NCI-H69 (cell line): ENCODE measurements at regions not wholly inside any gene's neighbourhood (a gene's known extent, or its start where the extent isn't known, plus 50 kb on each side); places are given as distances from the start of the nearest gene placed in this dataset.
"Not testable (repeated sequence)": the region's sequence is repeated elsewhere in the genome, so short reads cannot be mapped to it uniquely, and the experiment has no call there.

Source experiments
- DNase-seq: peaks from one replicate; lab custom pipeline; 2025; lab: John Stamatoyannopoulos, UW

DNA sequence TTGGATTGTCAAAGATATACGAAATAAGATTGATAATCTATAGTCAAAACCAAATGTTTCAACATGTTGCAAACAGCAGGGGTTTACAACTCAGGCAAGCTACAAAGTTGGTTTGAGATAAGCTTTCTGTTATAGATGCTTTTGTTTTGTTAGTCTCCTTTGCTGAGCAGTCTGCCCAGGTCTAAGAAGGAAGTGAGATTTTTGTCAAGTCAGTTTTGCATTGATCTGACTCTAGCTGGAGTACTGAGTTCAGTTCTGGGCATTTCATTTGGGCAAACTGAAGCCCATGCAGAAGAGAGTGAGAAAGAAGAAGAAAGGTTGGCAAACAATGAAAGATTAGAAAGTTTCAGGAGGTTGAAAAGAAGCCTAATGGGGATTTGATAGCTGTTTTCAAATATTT, 983.0 kb upstream of the SLC39A10 start:
- no peak for DNase-seq

DNA sequence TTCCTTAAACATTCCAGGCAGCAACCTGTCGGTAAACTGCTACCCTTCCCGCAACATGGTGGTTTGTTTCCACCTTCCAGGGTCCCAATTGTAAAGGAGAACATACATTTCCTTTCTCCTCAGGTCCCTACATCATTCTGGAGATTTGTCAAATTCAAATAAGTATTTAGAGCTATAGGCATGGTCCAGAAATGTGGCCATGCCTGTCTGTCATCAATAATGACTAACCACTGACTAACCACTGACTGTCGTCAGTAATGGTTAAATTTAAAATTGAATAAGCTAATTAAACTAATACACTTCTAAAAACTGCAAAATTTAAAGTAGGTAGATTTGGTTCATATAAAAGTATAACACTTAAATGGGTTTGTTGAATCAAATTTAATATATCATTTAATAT, 984.0 kb upstream of the SLC39A10 start:
- DNase-seq, result no peak

DNA sequence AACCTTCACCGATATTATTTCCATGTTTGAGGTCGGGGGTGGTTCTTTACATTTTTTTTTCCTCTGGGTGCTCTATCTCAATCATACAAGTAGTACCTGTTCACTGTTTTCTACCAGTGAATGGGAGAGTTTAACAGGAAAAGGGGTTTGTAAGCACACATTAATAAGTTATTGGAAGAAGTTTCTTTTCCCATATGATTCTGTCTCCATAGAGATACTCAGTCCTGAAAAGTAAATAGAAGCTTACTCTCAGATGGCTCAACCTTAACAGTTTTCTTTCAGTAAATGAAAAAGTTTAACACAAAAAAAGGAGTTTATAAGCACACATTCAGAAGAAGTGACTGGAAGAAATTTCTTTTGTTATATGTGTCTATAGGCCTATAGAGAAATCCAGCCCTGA, 995.6 kb upstream of the SLC39A10 start:
- no peak for DNase-seq

DNA sequence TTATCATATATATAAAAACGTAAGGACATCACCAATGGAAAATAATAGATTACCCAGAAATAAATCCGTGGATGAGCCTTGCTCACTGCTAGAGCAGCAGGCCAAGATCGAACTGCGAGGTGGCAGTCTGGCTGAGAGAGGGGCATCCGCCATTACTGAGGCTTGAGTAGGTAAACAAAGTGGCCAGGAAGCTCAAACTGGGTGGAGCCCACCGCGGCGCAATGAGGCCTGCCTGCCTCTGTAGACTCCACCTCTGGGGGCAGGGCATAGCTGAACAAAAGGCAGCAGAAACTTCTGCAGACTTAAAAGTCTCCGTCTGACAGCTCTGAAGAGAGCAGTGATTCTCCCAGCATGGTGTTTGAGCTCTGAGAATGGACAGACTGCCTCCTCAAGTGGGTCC, 1018.0 kb upstream of the SLC39A10 start:
- DNase-seq, result not testable (repeated sequence)

DNA sequence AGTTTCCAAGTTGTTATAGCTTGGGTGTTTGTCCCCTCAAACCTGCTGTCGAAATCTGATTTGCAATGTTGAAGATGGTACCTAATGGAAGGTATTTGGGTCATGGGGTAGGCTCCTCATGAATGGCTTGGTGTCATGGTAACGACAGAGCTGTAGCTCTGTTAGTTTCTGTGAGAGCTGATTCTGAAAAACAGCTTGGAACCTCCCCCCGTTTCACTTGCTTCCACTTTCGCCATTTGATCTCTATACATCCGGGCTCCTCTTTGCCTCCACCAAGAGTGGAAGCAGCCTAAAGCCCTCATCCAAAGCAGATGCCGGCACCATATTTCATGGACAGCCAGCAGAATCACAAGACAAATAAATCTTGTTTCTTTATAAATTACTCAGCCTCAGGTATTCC, 1035.1 kb upstream of the SLC39A10 start:
- DNase-seq, result no peak

DNA sequence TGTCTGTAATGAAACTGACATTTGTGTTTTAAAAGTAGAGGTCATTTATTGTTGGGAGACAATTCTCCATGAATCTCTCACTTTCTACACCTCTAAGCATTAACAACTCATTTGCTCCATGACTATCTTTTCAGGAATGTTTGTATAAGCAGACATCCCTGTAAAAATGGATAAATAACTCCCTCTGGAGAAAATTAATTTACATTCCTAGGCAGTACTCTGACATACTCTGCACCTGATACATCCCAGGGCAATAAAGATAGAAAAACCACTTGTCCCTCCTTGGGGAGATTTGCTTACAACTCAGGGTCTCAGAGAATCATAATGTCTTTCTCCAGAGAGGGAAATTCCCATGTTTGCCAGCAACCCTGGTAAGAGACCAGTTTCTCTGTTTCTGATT, 1037.7 kb upstream of the SLC39A10 start:
- DNase-seq, result no peak

DNA sequence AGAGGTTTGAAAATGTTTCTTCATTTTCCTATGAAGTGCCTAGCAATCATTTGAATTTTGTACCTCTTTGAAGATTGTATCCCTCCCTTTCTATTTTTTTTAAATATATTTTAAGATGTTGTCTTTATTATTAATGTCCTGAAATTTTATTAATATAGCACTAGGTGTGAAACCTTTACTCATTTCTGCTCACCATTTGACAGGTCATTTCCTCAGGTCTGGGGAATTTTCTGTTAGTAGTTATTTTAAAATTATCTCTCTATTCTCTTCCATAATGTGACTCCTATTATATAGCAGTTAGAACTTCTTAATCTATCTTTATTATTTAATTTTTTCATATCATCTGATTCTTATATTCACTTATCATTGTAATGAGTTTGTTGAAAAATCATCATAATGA, 1038.6 kb upstream of the SLC39A10 start:
- no peak for DNase-seq

DNA sequence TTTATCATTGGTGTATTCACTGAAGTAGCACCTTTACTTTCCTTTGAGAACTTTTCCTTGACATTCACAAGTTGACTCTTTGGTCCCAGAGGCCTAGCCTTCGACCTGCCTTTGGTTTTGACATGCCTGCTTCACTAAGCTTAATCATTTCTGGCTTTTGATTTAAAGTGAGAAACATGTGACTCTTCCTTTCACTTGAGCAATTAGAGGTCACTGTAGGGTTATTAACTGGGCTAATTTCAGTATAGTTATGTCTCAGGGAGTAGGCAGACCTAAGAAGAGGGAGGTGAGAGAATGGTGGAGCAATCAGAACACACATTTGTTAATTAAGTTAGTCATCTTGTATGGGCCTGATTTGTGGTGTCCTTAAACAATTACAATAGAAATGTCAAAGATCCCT, 1040.7 kb upstream of the SLC39A10 start:
- no peak for DNase-seq

DNA sequence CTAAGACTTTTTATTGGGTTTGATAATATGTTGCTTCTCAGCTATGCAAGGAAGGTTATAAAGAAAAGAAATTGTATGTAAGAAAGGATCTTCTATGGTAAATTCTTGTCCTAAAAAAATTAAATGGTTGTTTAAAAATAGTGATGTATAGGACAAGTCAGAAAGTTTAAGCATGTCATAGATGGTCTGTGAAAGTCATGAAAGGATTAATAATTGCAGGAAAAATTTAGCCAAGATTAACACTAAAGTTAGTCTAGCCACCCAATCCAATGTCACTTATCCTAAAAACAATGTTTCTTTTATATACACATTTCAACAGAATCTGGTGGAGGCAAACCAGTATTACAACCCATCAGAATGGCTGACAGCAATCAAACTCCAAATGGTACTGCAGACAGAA, 1046.7 kb upstream of the SLC39A10 start:
- no peak for DNase-seq

DNA sequence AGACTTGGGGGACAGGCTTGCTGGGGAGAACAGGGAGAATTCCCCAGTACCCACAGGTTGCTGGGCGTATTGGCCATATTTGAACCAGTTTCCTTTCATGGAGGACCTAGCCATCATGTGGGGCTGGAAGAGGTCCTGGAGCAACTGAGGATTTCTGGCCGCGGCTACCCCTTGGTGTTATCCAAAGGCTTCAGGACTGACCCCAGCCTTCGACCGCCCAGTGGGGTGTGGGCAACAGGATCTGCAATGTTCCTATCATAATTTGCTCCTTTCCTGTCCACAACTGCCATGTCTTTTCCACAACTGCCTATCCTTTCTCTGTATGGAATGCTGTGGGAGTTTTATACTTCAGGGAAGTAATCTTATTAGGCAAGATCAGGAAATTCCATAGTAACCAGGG, 1053.6 kb upstream of the SLC39A10 start:
- no peak for DNase-seq

DNA sequence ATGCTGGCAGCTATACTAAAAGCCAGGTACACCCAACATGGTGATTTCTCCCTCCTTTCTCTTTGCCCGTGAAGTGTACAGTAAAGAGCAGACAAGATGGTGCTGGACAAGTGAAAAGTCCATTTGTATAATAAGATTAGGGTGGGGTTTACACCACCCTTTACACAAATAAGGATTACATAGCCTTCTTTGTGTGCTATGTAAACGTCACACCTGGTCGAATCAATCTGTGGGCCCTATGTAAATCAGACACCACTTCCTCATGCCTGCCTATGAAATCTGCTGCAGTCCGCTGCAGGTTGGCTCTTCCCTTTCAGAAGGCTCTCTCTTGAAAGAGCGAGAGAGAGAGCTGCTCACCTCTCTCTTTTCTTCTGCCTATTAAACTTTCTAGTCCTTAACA, 1054.3 kb upstream of the SLC39A10 start:
- peak; percentile 43 for DNase-seq

DNA sequence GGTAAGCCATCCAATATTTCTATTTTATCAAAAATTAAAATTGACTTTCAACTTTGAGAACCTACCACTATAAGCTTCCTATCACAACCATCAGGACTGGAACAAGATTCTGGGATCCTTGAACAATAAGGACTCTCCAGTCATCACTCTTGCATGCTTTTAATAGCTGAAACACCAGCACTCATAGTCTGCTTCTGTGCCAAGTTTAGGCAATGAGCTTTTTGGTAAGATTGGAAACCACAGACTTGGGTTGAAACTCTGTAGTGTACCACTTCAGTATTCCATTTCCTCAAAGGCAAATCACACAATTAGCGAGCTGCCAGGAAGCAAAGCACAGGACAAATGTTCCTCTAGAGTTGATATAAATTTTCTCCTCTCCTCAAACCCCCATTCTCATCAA, 1065.8 kb upstream of the SLC39A10 start:
- no peak for DNase-seq

DNA sequence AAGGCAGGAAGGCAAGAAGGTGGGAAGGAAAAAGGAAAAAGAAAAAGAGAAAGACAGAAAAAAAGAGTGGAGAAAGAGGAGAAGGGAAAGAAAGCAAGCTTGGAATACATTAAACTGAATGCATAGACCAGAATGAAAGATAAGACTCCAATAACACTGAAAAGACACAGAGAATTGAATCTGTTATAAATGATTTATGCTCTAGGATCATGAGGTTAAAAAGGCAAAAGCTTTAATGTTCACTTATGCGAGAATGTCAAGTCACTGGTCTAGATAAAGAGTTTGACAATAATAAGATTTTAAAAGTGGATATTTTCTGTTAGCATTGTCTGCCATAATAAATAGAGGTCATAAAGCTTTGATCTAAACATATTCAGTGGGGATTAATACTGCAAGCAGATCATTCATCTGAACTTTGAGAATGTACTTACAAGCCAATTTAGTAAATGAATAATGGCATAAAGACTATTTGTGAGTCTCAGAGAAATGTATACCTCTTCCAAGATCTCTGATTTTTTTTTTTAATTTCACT, 1069.2 kb upstream of the SLC39A10 start:
- no peak for DNase-seq

DNA sequence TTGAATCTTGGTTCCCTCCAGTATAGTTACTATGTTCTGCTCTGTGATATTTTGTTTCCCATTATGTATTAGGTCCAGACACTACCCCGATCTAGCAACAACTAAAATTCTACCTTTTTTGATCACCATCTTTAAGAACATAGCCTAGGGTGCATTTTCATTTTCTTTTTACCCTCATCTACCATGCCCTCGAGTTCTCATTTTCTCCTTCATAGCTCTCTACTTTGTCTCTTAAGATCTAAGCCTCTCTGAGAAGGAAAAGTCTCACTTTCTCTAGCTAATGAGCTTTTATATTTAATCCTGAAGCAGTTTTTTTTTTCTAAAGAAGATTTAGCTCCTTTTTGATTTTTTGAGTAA, 1089.4 kb upstream of the SLC39A10 start:
- DNase-seq, result no peak

DNA sequence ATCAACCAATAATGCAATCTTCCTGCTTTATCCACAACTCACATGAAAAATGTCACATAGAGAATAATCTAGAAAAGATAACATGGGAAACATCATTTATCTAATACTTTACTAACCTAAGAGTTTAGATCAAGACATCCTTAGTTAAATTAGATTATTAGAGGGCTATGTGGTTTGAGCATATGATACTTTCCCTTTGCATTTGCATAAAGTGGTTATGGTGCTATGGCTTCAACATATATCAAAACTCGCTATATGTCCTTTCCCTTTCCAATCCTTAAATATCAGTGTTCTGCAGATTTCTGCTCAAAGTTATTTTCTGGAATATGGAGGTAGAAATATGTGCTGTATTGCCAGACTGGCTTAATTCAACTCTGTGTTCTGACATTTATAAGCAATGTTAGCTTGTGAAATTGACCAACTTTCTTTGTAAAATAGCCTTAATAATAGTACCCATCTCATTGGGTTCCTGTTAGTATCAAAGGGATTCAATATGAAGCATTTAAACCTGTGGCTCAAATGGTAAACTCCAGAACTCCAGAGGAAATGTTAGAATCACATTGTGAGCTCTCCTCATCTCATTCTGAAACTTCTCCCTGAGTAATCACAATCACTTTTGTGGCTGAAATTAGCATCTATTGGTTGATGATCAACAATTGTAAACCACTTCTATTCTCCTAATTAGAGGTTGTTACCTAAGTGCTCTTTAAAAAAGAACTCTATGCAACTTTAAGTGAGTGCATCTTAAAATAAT, 1089.9 kb upstream of the SLC39A10 start:
- DNase-seq, result no peak

DNA sequence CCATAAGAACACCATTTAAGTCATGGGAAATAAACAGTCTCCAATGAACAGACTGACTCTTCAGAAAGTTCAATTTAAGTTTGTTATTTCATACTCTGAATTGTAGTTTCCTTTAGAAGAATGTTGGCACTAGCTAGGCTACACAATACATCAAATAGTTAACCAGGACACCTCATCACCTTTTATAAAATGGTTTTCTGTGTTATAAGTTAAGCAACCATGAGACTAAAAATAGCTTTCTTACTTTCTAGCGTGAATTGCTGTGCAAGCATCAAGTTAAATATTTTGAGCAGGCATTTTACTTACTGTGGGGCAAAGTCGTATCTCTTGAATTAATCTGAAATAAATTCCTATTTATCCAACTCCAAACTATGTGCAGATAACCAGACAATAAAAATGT, 1092.6 kb upstream of the SLC39A10 start:
- DNase-seq, result no peak

DNA sequence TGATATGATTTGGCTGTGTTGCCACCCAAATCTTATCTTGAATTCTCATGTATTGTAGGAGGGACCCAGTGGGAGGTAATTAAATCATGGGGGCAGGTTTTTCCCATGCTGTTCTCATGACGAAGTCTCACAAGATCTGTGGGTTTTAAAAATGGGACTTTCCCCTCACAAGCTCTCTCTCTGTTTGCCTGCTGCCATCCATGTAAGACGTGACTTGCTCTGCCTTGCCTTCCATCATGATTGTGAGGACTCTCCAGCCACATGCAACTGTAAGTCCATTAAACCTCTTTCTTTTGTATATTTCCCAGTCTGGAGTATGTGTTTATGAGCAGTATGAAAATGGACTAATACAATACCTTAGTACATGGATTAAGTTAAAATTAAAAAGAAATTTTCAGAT, 1094.7 kb upstream of the SLC39A10 start:
- DNase-seq, result no peak

DNA sequence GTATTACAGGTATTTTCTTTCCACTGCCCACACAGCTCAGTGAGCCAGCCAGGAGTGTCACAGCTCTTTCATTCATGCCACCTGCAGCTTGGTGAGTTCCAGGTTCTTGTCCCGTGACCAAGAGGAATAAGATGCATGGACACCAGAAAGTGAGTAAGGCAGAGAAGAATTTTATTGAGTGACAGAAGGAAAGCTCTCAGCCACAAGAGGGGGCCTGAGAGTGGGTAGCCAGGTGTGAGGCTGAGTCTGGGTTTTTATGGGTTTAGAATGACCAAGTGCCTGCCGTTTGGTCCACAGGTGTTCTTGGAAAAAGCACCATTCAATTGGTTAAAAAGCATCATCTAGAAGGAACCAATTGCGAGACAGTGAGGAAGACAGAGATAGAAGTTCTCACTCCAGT, 1097.1 kb upstream of the SLC39A10 start:
- DNase-seq, result no peak

DNA sequence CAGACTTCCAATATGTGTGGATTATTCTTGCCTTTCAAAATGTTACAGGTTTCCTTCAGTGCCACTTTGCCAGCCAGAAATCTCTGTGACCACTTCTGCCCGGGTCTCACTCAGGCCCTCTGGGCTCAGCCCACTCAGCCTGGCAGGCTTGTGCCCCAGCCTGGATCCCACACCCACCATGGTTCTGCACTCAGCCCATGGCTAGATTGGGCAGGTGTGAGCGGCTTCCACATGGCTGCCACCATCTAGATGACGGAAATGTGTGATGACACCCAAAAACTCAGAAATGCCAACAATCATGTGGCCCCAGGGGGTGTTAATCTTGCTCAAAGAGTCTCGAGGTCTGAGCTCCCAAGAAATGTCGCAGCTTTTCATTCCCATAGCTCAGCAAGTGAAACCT, 1097.5 kb upstream of the SLC39A10 start:
- DNase-seq, result no peak

DNA sequence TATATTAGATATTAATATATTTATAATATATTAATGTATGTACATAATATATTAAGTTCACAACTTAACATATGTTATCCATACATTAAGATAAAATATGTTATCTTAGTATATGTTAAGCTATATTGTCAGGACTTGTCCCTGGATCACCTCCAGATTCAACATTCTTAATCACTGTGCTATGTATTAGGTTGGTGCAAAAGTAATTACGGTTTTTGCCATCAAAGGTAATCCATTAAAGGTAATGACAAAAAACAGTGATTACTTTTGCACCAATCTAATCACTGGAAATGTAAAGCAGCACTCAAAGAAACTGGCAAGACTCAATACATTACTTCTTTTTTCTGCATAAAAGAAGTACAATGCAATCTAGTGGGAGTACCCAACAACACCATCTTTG, 1099.0 kb upstream of the SLC39A10 start:
- DNase-seq, result no peak

DNA sequence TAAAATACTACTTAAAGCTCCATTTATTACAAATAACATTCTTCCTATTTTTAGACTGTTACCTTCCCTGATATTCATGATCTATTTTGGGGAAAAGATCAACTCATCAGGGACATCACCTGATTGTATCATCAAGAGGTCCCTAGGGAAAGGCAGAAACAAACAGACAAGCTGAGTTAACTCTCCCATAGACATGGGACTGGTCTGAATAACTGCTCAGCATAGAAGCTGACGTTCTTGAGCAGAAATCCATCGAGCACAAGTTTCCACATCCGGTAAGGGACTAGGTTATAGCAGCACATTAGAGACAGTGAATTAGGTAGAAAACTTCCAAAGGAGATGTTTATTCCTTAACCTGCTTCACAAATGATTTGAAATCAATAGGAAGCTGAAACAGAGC, 1100.4 kb upstream of the SLC39A10 start:
- peak; percentile 15 for DNase-seq

DNA sequence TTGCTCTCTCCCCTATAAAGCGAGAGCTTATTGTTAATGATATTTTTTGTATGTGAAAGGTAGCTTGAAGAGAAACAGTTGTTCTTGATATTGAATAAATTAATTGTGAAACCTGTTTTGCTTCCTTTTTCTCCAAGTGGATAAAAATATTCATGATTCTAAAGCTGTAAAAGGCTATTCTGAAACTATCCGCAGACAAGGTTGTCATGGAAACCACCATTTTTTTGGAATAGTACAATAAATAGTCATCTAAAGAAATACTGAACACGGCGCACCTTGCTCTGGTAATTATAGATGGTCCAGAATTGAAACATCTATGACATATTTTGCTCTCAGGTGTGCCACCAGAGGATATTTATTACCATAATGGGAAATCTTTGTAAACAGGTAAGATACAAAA, 1103.0 kb upstream of the SLC39A10 start:
- DNase-seq, result no peak

DNA sequence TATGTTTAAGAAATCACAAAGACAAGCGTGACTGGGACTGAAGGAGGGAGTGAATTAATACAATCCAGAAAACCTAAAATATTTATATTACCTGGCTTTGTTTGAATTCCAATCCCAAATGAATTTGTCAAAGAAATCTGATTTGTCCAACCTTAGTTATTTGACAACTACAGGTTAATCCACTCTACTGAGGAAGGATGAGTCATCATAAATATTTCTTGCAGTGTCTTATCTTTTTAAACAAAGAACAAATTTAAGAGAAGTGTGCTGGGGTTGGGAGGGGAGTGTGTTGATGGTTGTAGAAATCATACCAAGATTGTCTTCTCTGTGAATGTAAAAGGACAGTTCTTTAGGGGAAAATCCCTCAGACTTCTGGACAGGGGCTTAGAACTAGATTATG, 1106.3 kb upstream of the SLC39A10 start:
- no peak for DNase-seq

DNA sequence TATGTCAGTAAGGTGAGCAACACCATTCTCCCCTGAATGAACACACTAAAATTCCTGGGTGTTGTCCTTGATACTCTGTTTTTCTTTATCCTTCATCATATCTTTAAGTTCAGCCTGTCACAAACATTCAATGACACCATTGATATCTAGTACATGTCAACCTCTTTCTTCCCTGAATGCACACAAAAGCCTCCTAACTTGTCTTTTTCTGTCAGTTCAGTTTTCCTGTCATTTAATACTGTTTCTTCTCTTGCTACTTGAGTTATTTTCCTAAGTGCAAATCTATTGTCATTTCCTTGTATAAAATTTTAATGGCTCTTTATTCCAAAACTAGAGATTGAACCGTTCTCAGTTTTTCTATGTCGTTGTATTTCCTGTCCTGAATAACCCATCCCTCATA, 1107.6 kb upstream of the SLC39A10 start:
- DNase-seq, result no peak
